ENCODE measurements at regions not wholly inside any gene's neighbourhood (a gene's known extent, or its start where the extent isn't known, plus 50 kb on each side); places are given as distances from the start of the nearest gene placed in this dataset.

GRCh38 chr3:56997675-56998074 lies 62.8 kb upstream of the SPATA12 start:
- TF ChIP-seq, protein P1, sequence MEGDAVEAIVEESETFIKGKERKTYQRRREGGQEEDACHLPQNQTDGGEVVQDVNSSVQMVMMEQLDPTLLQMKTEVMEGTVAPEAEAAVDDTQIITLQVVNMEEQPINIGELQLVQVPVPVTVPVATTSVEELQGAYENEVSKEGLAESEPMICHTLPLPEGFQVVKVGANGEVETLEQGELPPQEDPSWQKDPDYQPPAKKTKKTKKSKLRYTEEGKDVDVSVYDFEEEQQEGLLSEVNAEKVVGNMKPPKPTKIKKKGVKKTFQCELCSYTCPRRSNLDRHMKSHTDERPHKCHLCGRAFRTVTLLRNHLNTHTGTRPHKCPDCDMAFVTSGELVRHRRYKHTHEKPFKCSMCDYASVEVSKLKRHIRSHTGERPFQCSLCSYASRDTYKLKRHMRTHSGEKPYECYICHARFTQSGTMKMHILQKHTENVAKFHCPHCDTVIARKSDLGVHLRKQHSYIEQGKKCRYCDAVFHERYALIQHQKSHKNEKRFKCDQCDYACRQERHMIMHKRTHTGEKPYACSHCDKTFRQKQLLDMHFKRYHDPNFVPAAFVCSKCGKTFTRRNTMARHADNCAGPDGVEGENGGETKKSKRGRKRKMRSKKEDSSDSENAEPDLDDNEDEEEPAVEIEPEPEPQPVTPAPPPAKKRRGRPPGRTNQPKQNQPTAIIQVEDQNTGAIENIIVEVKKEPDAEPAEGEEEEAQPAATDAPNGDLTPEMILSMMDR (IDR thresholded peaks at IDR 0.05; ENCODE audit: unreplicated experiment), result no peak
- Mint-ChIP-seq H3K4me1 (peaks cover 21% of the 10 kb centered on the region), H3K9me3 (no peaks in the 10 kb centered on the region), H3K27me3 (ENCODE audit: low read depth) (no peaks in the 10 kb centered on the region), H3K4me3 (no peak overlapping the region), H3K27ac (no peak overlapping the region), H3K36me3 (no peaks in the 10 kb centered on the region)
- no peak for DNase-seq (ENCODE audit: low spot score in 2 of 2, unreplicated experiment in 2 of 2)

DNA sequence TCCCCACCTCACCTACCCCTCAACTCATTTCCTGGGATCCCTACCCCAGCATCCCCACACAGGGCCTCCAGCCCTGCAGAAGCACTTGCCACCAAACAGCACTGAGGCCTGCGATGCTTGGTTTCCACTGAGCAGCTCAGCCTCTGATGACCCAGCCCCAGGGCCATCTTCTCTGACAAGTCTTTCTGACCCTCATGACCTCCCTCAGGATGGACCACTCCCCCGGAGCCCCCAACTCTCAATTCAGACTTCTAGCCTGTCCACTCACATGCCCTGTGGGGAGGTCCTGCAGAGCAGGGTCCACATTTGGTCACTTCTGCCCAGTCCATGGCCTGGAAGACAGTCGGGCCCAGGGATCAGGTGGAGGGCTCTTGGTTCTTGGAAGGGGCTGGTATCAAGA lies 63.4 kb upstream of the SPATA12 start:
- H3K27ac Mint-ChIP-seq, result no peak overlapping the region
- TF ChIP-seq, protein P1 (IDR thresholded peaks at IDR 0.05; ENCODE audit: unreplicated experiment), result no peak
- no peak for DNase-seq (ENCODE audit: low spot score in 2 of 2, unreplicated experiment in 2 of 2)
- no peak overlapping the region for H3K4me3 Mint-ChIP-seq
- H3K36me3 Mint-ChIP-seq, result no peaks in the 10 kb centered on the region
- no peaks in the 10 kb centered on the region for H3K9me3 Mint-ChIP-seq
- H3K4me1 Mint-ChIP-seq, result peaks cover 21% of the 10 kb centered on the region
- H3K27me3 Mint-ChIP-seq (ENCODE audit: low read depth), result no peaks in the 10 kb centered on the region

GRCh38 chr3:56994391-56994790 lies 66.1 kb upstream of the SPATA12 start:
- peaks cover 30% of the 10 kb centered on the region for H3K4me1 Mint-ChIP-seq
- TF ChIP-seq, protein P1 (IDR thresholded peaks at IDR 0.05; ENCODE audit: unreplicated experiment), result no peak
- no peak overlapping the region for H3K27ac Mint-ChIP-seq
- no peak overlapping the region for H3K4me3 Mint-ChIP-seq
- H3K27me3 Mint-ChIP-seq (ENCODE audit: low read depth), result peaks cover 10% of the 10 kb centered on the region
- H3K9me3 Mint-ChIP-seq, result no peaks in the 10 kb centered on the region
- no peak for DNase-seq (ENCODE audit: low spot score in 2 of 2, unreplicated experiment in 2 of 2)
- no peaks in the 10 kb centered on the region for H3K36me3 Mint-ChIP-seq

DNA sequence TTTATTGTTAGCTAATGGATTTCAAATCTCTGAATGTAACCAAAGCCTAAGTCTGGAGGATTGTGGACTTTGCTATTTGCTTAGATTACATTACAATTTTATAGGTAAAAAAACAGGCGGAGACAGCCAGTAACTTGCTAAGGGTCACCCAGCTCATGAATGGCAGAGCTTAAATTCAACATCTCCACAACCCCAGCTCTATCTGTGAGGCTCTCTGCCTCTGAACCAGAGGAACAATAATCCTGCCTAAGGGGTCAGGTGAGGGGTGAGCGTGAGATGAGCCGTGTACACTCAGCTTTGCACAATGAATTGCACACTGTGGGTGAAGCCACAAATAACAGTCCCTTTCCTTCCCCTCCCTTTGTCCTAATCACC lies 69.8 kb upstream of the SPATA12 start:
- Mint-ChIP-seq H3K9me3 (no peaks in the 10 kb centered on the region), H3K4me1 (peaks cover 26% of the 10 kb centered on the region), H3K27ac (no peak overlapping the region), H3K4me3 (no peak overlapping the region), H3K27me3 (ENCODE audit: low read depth) (peaks cover 12% of the 10 kb centered on the region), H3K36me3 (no peaks in the 10 kb centered on the region)
- no peak for DNase-seq (ENCODE audit: low spot score in 2 of 2, unreplicated experiment in 2 of 2)
- TF ChIP-seq, protein P1 (IDR thresholded peaks at IDR 0.05; ENCODE audit: unreplicated experiment), result no peak

DNA sequence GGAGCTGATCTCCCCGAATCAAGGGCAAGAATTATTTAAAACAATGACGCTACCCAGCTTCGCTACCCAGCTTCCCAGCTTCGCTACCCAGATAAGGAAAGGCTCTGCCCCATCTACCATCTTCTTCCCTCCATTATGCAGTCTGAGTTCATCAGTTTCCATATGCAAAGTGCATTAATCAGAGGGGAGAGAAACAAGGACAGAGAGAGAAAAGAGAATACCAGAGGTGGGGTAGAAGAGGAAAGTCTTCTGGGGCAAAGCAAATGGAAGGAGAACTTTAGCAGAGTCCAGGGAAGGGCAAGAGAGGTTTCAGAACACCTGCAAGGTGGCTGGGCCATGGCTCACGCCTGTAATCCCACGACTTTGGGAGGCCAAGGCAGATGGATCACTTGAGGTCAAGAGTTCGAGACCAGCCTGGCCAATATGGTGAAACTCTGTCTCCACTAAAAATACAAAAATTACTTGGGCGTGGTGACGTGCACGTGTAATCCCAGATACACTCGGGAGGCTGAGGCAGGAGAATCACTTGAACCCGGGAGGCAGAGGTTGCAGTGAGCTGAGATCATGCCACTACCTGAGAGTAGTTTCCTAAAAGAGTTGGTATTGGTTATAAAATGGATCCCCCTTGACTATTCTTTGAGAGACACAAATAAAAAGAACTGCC lies 70.4 kb upstream of the SPATA12 start:
- Mint-ChIP-seq H3K36me3 (no peaks in the 10 kb centered on the region), H3K27ac (no peak overlapping the region), H3K27me3 (ENCODE audit: low read depth) (peaks cover 12% of the 10 kb centered on the region), H3K4me1 (peaks cover 22% of the 10 kb centered on the region), H3K9me3 (no peaks in the 10 kb centered on the region), H3K4me3 (no peak overlapping the region)
- no peak for DNase-seq (ENCODE audit: low spot score in 2 of 2, unreplicated experiment in 2 of 2)
- TF ChIP-seq, protein P1 (IDR thresholded peaks at IDR 0.05; ENCODE audit: unreplicated experiment), result no peak
